Heart right ventricle (tissue), 16 donors: ENCODE measurements at regions not wholly inside any gene's neighbourhood (a gene's known extent, or its start where the extent isn't known, plus 50 kb on each side); places are given as distances from the start of the nearest gene placed in this dataset.

Source experiments
- ATAC-seq, 8 donors: fragments of 200-7000 bp; cut with Tn5 transposase; one replicate each; pipeline ENCODE4 v1.9.1; 2020; ENCODE audit warnings: mild to moderate bottlenecking in 8 of 8, moderate library complexity in 8 of 8, moderate number of reproducible peaks in 1 of 8
- DNase-seq, 2 donors: peaks; one replicate each; pipeline ENCODE4 v3.0.0-alpha.2; 2020
- H3K27ac ChIP-seq, 10 donors: fragments of 200-600 bp; sonication (generic) in 2 of 10; one replicate each; pipeline versions ENCODE4 v1.5.0 to v1.8.0; 2020 to 2022; ENCODE audit warnings: mild to moderate bottlenecking in 3 of 10
- H3K27me3 ChIP-seq, 7 donors: fragments of 200-600 bp; one replicate each; pipeline ENCODE4 v1.8.0; 2021 to 2022; ENCODE audit warnings: mild to moderate bottlenecking in 2 of 7
- H3K36me3 ChIP-seq, 9 donors: fragments of 200-600 bp; sonication (generic) in 1 of 9; one replicate each; pipeline versions ENCODE4 v1.5.0 to v1.8.0; 2020 to 2022; ENCODE audit warnings: mild to moderate bottlenecking in 2 of 9
- H3K4me1 ChIP-seq, 9 donors: fragments of 200-600 bp; sonication (generic) in 1 of 9; one replicate each; pipeline versions ENCODE4 v1.5.0 to v1.8.0; 2020 to 2022; ENCODE audit warnings: mild to moderate bottlenecking in 4 of 9
- H3K4me3 ChIP-seq, 10 donors: fragments of 200-600 bp; sonication (generic) in 2 of 10; one replicate each; pipeline versions ENCODE4 v1.5.0 to v1.8.0; 2020 to 2022; ENCODE audit warnings: mild to moderate bottlenecking in 7 of 10, moderate library complexity in 2 of 10
- H3K9me3 ChIP-seq, 11 donors: fragments of 200-600 bp in 10 of 11; sonication (generic) in 2 of 11; one replicate each; pipeline versions ENCODE4 v1.5.0 to v1.8.0; 2013 to 2022; ENCODE audit warnings: mild to moderate bottlenecking in 2 of 11, control low read depth in 1 of 11, moderate library complexity in 1 of 11
- WGBS, 2 donors: extraction: QIAGEN DNeasy Blood & Tissue Kit; methylation state at CpG; one replicate each; pipeline ENCODE4 v1.1.7; 2013; ENCODE audit warnings: inconsistent platforms in 1 of 2; 5-methylcytosine and 5-hydroxymethylcytosine counted together
- intact Hi-C, 10 donors: fragments of 100-400 bp; cut with DNase I; formaldehyde crosslinking; loops; one replicate each; pipeline versions ENCODE4 v1.11.1 to v1.14.2; 2022
- TF ChIP-seq, protein P1 (sequence below), 9 donors: fragments of 200-600 bp; sonication (generic) in 2 of 9; IDR thresholded peaks; one replicate each; pipeline versions ENCODE4 v1.5.0 to v1.8.0; 2021 to 2022; ENCODE audit warnings: antibody characterized with exemption in 9 of 9, mild to moderate bottlenecking in 5 of 9, moderate library complexity in 1 of 9
- donor health status: Arrhythmogenic right ventricular cardiomyopathy.
- donor health status: ischemic (EF 13 %, LVEDD 7.1; RV severe dilation, severe dysfunction).
- donor health status: healthy with polysubstance abuse.
- donor health status: DM: no; HTN: yes; CAD: no.
- donor health status: DM: no; HTN: no; CAD: no.
- donor health status: ischemic (EF 25% LVEDD 6.9; RV normal size, moderate dysfunction).
- donor health status: ischemic (EF 25% LVEDD 5.7; RV mildly dilated, moderate dysfunction).
- donor health status: healthy.
- donor health status: DM: yes; HTN: yes; CAD: no.
- donor health status: Ischemic cardiomyopathy.
- donor health status: ischemic (EF 35%, LVEDD 5.7; RV mildly dilated, moderate dysfunction).
- donor health status: nonischemic (EF 11% LVEDD 7.7; RV severe dilation, severe dysfunction).
- donor health status: DM: yes; HTN: yes; CAD: no.
- donor health status: PGD.
- donor health status: ischemic (EF 29% LVEDD 5.4; RV normal size, mild dysfunction).
- donor health status: nonischemic (EF 23%, LVEDD 6.1; RV moderate dilation, normal function).

DNA sequence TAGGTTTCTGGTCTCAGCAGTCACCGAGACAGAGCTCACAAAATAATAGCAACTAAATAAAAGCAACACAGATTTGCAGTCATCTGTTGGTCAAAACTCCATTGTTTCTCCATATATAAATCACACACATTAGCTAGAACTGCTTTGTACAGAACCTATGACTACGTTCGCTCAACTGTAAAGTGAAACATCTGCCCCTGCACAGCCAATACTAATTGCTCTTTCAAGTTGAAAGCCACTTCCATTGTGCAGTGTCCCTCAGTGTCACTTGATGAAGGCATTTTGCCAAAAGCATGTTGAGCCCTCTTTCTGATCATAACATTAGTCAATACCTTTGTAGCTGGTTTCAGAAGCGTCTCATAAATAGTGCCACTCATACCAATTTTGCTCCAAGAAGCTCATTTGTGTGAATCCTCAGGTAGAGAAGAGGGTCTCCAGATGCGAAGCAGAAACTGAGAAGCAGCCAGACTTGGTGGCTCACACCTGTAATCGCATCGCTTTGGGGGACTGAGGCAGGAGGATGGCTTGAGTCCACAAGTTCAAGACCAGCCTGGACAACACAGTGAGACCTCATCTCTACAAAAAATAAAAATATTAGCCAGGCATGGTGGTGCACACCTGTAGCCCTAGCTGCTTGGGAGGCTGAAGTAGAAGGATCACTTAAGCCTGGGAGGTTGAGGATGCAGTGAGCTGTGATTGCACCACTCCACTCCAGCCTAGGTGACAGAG, 68.9 kb downstream of the PERP start:
- Histone ChIP-seq H3K27ac (no peak overlapping the region), H3K9me3 (peaks cover 0 to 16% (median 0%) of the 10 kb centered on the region in 11 donors), H3K27me3 (no peaks in the 10 kb centered on the region), H3K4me1 (no peaks in the 10 kb centered on the region), H3K36me3 (no peaks in the 10 kb centered on the region), H3K4me3 (no peak overlapping the region)
- 94% methylated on average over 7 of the region's 7 CpGs for WGBS, 2 donors
- TF ChIP-seq, protein P1, sequence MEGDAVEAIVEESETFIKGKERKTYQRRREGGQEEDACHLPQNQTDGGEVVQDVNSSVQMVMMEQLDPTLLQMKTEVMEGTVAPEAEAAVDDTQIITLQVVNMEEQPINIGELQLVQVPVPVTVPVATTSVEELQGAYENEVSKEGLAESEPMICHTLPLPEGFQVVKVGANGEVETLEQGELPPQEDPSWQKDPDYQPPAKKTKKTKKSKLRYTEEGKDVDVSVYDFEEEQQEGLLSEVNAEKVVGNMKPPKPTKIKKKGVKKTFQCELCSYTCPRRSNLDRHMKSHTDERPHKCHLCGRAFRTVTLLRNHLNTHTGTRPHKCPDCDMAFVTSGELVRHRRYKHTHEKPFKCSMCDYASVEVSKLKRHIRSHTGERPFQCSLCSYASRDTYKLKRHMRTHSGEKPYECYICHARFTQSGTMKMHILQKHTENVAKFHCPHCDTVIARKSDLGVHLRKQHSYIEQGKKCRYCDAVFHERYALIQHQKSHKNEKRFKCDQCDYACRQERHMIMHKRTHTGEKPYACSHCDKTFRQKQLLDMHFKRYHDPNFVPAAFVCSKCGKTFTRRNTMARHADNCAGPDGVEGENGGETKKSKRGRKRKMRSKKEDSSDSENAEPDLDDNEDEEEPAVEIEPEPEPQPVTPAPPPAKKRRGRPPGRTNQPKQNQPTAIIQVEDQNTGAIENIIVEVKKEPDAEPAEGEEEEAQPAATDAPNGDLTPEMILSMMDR (IDR thresholded peaks at IDR 0.05): no peak
- intact Hi-C loops: no loop called here
- ATAC-seq: no peak
- no peak for DNase-seq
